Retina (tissue), 1 donor: ENCODE measurements at regions not wholly inside any gene's neighbourhood (a gene's known extent, or its start where the extent isn't known, plus 50 kb on each side); places are given as distances from the start of the nearest gene placed in this dataset.

Experiments used
- DNase-seq: peaks from one replicate; pipeline ENCODE4 v3.0.0-alpha.2; 2016

- no peak for DNase-seq
Measured at GRCh38 chr13:88103824-88104223, 432.7 kb downstream of the SLITRK5 start.

GRCh38 chr13:88104576-88104975, 433.4 kb downstream of the SLITRK5 start:
- no peak for DNase-seq

GRCh38 chr13:88107570-88107969, 436.4 kb downstream of the SLITRK5 start:
- no peak for DNase-seq

- no peak for DNase-seq
Measured at GRCh38 chr13:88112526-88112925, 441.4 kb downstream of the SLITRK5 start.

- DNase-seq = no peak
Measured at GRCh38 chr13:88115976-88116375, 444.8 kb downstream of the SLITRK5 start.

GRCh38 chr13:88118952-88119351, 447.8 kb downstream of the SLITRK5 start:
- DNase-seq = no peak

DNA sequence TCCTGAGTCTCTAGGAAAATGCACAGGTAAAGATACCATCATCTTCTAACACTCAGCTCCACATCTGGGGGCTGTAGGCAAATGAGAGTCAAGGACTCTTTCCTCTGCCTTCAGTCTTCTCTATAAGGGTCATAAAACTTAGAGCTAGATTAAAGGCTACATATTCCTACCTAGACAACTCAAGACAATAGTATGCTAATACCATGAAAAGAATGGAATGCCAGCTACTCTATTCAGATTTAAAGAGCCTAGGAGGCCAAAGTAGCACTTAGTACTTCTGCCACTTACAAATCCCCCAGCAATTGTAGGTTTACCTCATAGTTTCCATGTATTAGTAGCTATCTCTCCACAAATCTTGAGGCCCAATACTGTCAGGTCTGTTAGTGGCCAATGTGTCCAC, 453.0 kb downstream of the SLITRK5 start:
- no peak for DNase-seq

DNA sequence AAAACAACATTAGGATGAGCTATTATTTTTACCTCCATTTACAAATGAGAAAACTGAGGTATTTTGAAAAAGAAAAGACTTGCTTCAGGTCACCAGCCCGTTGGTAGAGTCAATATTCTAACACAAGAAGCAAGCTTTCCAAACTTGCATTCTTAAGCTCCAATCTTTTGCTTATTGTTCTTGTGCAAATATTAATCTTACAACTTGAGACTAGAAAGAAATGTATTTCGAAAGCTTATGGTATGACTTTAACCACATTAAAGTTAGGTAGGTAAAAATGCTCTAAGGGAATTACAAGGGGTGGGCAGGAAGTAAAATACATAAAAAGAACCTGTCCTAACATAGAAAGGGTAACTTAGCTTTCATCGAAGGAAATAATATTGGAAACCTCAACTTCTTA, 453.9 kb downstream of the SLITRK5 start:
- DNase-seq = no peak

DNA sequence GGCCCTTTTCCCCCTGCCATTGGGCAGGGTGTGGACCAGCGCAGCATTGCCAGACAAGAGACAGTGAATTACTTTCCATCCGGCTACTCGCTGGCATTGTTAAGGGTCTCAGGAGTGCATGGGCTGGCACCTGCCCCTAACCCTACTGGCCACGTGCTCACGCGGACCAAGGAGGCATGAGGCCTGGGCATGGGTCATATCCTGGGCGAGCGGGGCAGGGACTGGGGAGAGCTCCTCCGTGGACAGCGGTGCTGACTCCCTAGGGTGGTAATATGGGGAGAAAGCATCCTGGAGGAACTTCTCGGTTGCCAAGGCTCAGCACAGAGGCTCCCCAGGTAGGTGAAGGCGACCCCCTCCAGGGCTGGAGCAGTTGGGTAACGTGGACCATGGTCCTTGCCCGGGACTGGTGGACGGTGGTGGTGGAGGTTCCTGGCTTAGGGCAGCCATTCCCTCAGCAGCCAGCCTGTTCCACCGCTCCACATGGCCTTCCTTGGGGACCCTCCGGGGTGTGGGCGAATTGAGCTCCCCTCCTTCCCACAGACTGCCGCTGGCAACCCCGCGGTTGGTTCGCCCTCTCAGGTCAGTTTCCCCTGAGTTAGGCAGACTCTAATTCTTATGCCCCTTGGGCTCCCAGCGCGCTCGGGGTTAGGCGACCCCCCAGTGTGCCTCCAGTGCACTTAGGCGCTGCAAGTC, 465.1 kb downstream of the SLITRK5 start:
- no peak for DNase-seq

- no peak for DNase-seq
Measured at GRCh38 chr13:88142653-88143052, 471.5 kb downstream of the SLITRK5 start.

GRCh38 chr13:88144580-88144979, 473.4 kb downstream of the SLITRK5 start:
- DNase-seq = no peak

DNA sequence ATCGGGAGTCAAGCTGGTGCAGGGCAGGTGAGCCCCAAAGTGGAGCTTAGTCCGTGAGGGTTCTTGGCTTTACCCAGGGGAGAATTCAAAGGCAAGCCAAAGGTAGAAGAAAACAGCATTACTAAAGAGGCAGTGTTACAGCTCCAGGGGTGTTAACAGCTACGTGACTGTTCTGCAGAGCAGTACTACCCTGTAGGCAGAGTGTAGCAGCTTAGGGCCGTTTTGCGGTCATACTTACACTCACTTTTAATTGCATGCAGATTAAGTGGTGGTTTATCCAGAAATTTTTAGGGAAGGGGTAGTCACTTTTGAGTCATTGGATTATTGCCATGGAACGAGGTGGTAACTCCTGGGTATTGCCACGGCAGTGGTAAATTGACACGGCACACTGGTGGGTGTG, 482.2 kb downstream of the SLITRK5 start:
- no peak for DNase-seq

DNA sequence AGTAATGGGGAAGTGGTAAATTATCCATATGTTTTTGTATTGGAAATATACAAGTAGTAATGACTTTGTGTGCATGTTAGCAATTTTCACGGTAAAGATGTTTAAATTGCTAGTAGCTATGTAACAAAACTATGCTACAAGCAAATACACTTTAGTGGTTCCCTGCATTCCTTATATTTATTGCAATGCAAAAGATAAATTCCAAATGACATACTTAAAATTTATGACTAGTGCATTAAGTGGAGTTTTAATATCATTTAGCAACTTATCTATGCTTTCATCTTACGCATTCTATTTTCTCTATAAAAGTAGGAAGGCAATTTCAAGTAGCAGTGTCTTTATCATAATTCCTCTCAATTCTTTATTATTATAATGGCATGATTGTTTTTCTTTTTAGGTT, 482.8 kb downstream of the SLITRK5 start:
- DNase-seq = no peak

DNA sequence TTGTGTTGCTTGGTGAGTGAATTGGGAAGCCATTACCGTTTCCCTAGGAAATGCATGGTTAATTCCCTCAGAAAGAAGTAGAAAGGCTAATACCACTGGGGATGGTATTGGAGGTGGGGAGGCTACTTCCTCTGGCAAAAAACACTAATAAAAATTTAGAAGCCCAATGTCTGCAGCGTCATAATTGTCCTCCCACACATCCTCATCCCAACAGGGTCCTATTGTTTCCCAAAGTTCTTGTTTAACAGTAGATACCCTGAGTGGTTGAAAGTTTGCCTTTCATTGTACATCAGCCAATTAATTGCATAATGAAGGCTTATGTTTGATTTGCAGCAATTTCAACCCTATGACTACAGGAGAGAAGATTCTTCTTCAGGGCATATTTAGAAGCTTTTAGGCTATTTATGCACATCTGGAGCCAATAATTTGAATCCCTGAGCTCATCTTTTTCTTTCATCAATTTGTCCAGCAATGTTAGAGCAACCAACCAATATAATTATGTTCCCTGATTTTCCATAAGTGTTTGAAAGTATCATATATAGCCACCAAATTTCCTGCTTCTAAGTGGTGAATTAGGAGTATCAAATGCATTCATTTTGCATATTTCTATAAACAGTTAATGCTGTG, 491.0 kb downstream of the SLITRK5 start:
- DNase-seq = no peak

DNA sequence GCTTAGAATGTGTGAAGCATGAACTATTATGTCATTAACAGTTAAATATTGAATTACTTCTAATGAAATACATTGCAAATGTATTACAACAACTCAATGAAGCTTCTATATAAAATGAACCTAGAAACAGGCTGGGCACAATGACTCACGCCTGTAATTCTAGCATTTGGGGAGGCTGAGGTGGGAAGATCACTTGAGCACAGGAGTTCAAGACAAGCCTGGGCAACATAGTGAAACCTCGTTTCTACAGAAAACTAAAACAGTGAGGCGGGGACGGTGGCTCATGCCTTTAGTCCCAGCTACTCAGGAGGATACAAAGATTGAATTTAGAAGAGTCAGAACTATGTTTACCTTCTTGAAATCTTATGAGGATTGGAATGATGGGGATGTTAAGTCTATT, 505.1 kb downstream of the SLITRK5 start:
- DNase-seq = no peak

DNA sequence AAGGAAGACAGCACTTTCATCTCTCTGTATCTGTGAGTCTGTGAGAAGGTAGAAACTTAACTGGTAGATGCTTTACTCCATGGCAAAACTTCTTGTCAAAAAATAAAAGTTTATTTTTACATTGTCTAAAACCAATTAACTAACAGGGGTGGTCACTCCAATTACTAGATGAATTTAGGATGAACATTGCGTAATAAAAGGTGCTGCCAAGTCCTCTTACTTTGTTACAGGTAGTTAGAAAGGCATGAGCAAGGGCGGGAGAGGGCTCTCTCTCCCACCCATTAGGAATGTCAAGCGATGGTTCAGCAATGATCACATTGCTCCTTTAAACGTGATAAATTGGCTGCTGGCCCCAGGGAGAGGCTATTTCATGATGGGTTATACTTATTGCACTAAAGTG, 512.3 kb downstream of the SLITRK5 start:
- DNase-seq = no peak

- DNase-seq = no peak
Measured at GRCh38 chr13:88188986-88189385, 517.8 kb downstream of the SLITRK5 start.

DNA sequence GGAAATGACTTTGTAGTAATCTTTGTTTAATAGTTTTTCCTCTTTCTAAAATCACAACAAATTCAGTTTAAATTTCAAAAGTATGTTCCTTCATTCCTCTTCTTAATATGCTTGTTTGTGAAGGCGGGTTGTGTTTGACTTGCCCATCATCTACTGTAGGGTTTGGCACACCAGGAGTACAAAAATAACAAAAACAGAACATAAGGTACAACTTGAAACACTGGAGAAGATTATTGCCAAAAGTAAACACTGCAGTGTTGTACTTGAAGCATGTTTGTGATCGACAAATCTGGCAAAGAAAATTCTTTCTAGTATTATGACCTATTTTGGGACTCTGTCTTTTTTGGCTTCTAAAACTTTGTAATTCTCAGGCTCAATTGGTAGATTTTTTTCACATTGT, 518.6 kb downstream of the SLITRK5 start:
- DNase-seq = no peak

DNA sequence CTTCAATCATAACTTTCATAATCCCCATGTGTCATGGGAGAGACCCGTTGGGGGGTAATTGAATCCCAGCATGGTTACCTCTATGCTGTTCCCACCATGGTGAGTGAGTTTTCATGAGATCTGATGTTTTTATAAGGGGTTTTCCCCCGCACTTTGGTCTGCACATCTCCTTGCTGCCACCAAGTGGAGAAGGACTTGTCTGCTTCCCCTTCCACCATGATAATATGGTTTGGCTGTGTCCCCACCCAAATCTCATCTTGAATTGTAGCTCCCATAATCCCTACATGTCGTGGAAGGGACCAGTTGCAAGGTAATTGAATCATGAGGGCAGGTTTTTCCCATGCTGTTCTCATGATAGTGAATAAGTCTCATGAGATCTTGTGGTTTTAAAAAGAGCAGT, 524.9 kb downstream of the SLITRK5 start:
- DNase-seq = no peak

GRCh38 chr13:88217372-88217771, 546.2 kb downstream of the SLITRK5 start:
- no peak for DNase-seq

GRCh38 chr13:88217883-88218282, 546.7 kb downstream of the SLITRK5 start:
- no peak for DNase-seq

DNA sequence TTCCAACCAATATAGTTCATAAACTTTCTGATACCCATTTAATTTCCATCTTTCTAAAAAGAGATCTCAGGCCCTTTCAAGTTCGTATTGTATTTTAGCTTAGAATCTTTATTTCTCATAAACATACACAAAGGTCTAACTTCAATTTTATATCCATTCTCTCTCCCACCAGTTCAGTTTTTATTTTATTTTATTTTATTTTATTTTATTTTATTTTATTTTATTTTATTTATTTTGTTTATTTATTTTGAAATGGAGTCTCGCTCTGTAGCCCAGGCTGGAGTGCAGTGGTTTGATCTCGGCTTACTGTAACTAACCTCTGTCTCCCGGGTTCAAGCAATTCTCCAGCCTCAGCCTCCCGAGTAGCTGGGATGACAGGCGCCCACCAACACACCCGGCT, 552.8 kb downstream of the SLITRK5 start:
- no peak for DNase-seq

DNA sequence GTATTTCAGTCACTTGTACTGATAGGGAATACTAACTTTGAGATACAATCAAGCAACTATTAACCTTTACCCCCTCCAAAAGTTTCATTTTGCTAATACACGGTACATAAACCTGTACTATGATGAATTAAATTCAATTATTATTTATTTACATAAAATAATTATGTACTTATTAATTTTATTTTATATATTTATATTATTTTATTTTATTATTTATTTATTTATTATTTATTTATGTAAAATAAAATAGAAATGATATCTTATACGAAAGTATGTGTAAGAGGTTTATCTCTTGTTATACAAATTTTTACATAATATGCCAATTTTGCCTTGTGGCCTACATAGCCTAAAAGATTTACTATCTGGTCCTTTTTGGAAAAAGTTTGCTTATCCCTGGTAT, 564.3 kb downstream of the SLITRK5 start:
- DNase-seq = no peak

DNA sequence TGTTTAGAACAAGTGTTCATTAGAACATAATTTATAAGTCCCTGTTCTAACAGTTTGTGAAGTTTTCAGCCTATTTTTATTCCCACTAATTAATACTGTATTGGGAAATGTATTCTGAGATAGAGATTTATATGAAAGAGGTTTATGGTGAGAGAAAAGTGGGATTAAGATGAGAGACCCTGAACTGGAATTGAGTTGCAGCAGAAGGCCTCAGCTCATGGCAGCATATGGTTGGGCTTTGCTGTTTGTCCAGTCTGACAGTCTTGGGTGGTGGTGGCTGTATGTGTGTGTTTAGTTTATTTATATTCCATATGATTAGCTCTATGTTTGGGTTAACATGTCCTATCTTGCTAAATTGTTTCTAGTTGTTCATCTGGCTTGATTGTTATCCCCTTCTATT, 575.1 kb downstream of the SLITRK5 start:
- no peak for DNase-seq

GRCh38 chr13:88248393-88248792, 577.2 kb downstream of the SLITRK5 start:
- DNase-seq = peak; percentile 7
